Testis (tissue), 2 donors: ENCODE measurements at regions not wholly inside any gene's neighbourhood (a gene's known extent, or its start where the extent isn't known, plus 50 kb on each side); places are given as distances from the start of the nearest gene placed in this dataset.

ENCODE experiments used
- POLR2A ChIP-seq: fragments of 450-650 bp; IDR thresholded peaks from one replicate; pipeline ENCODE4 v1.6.1; 2017; ENCODE audit warnings: antibody characterized with exemption, mild to moderate bottlenecking, moderate library complexity
- TF ChIP-seq, protein P1 (sequence below), 3 experiments: fragments of 450-650 bp in 2 of 3; fragments of 200-600 bp in 1 of 3; sonication (generic) in 1 of 3; IDR thresholded peaks; one replicate each; pipeline ENCODE4 v1.5.1; 2016 to 2019; ENCODE audit warnings: antibody characterized with exemption in 3 of 3, mild to moderate bottlenecking in 2 of 3, moderate library complexity in 1 of 3

DNA sequence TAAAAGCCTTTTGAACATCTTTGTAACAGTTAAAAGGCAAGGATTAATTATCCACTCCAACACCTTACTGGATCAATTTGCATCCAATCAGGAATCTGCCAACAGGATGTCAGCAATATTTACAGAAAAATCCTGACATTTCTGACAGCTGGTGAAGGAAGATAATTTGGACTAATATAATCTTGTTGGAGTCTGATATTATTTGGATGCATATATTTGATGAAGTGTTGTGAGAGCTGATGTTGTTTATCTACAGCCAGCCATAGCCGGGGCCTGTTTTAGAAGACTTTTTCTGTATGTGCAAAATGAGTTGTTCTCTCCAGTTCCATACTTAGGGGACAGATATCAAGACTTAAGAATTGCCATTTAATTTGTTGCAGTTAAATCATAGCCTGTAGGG, 91.1 kb downstream of the GPR37 start:
- TF ChIP-seq, protein P1, sequence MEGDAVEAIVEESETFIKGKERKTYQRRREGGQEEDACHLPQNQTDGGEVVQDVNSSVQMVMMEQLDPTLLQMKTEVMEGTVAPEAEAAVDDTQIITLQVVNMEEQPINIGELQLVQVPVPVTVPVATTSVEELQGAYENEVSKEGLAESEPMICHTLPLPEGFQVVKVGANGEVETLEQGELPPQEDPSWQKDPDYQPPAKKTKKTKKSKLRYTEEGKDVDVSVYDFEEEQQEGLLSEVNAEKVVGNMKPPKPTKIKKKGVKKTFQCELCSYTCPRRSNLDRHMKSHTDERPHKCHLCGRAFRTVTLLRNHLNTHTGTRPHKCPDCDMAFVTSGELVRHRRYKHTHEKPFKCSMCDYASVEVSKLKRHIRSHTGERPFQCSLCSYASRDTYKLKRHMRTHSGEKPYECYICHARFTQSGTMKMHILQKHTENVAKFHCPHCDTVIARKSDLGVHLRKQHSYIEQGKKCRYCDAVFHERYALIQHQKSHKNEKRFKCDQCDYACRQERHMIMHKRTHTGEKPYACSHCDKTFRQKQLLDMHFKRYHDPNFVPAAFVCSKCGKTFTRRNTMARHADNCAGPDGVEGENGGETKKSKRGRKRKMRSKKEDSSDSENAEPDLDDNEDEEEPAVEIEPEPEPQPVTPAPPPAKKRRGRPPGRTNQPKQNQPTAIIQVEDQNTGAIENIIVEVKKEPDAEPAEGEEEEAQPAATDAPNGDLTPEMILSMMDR (IDR thresholded peaks at IDR 0.05) = no peak
- no peak for TF ChIP-seq POLR2A
